ENCODE measurements at regions not wholly inside any gene's neighbourhood (a gene's known extent, or its start where the extent isn't known, plus 50 kb on each side); places are given as distances from the start of the nearest gene placed in this dataset.

GRCh38 chr1:181191494-181192040 is 103.1 kb downstream of the IER5 start:
- no peak for TF ChIP-seq MAZ (IDR thresholded peaks at IDR 0.05; ENCODE audit: borderline replicate concordance, low read depth, low read length)
- no peak for TF ChIP-seq CTCF (conservative IDR thresholded peaks at IDR 0.05; ENCODE audit: low read depth, low read length)
- TF ChIP-seq SMC3 (IDR thresholded peaks at IDR 0.05; ENCODE audit: low read depth, low read length): no peak
- no peak for TF ChIP-seq CEBPB (IDR thresholded peaks at IDR 0.05; ENCODE audit: low read depth, low read length)
- no peak for TF ChIP-seq POLR2A (IDR thresholded peaks at IDR 0.05; ENCODE audit: low read depth, low read length)
- TF ChIP-seq RAD21 (IDR thresholded peaks at IDR 0.05; ENCODE audit: low read length): no peak

Data from IMR-90 (cell line).